OCI-LY1 (cell line): ENCODE measurements at regions not wholly inside any gene's neighbourhood (a gene's known extent, or its start where the extent isn't known, plus 50 kb on each side); places are given as distances from the start of the nearest gene placed in this dataset.

Source experiments
- H2AFZ ChIP-seq: fragments of 200-600 bp; sonication (generic), shearing (Covaris generic); 2 replicates; pipeline ENCODE4 v1.6.0; 2014; ENCODE audit warnings: antibody characterized with exemption, mild to moderate bottlenecking, low read length
- H3F3A ChIP-seq: fragments of 200-600 bp; sonication (generic), shearing (Covaris generic); 2 replicates; pipeline ENCODE4 v1.6.0; 2014; ENCODE audit warnings: mild to moderate bottlenecking, antibody characterized with exemption, low read length, moderate library complexity; ENCODE audit not compliant: insufficient read depth
- H3K27ac ChIP-seq: fragments of 200-600 bp; sonication (generic); 2 replicates; pipeline ENCODE4 v1.5.1; 2014; ENCODE audit warnings: low read length, mixed run types, mild to moderate bottlenecking, low read depth; ENCODE audit not compliant: poor library complexity, severe bottlenecking
- H3K27me3 ChIP-seq: fragments of 200-600 bp; sonication (generic); 2 replicates; pipeline ENCODE4 v1.6.0; 2014; ENCODE audit warnings: antibody characterized with exemption, mild to moderate bottlenecking, low read length, moderate library complexity; ENCODE audit not compliant: insufficient read depth
- H3K36me3 ChIP-seq: fragments of 200-600 bp; sonication (generic); 2 replicates; pipeline ENCODE4 v1.6.1; 2014; ENCODE audit warnings: mild to moderate bottlenecking, antibody characterized with exemption, low read length, moderate library complexity, mixed read lengths; ENCODE audit not compliant: insufficient read depth
- H3K4me1 ChIP-seq: fragments of 200-600 bp; sonication (generic); 2 replicates; pipeline ENCODE4 v1.5.1; 2014; ENCODE audit warnings: mild to moderate bottlenecking, low read length, moderate library complexity; ENCODE audit not compliant: insufficient read depth, severe bottlenecking
- H3K4me2 ChIP-seq: fragments of 200-600 bp; sonication (generic), shearing (Covaris generic); 2 replicates; pipeline ENCODE4 v1.6.1; 2014; ENCODE audit warnings: low read length
- H3K4me3 ChIP-seq: fragments of 200-600 bp; sonication (generic); 2 replicates; pipeline ENCODE4 v1.5.1; 2014; ENCODE audit warnings: low read length, low read depth, mild to moderate bottlenecking, mixed read lengths; ENCODE audit not compliant: poor library complexity, severe bottlenecking
- H3K79me2 ChIP-seq: fragments of 200-600 bp; shearing (Covaris generic); 2 replicates; pipeline ENCODE4 v1.6.1; 2016; ENCODE audit warnings: mixed run types, low read length, mixed read lengths; ENCODE audit not compliant: insufficient read depth
- H3K9ac ChIP-seq: fragments of 200-600 bp; sonication (generic), shearing (Covaris generic); 2 replicates; pipeline ENCODE4 v1.6.1; 2014; ENCODE audit warnings: mild to moderate bottlenecking, low read length, mixed read lengths
- H3K9me2 ChIP-seq: fragments of 200-600 bp; sonication (generic), shearing (Covaris generic); 2 replicates; pipeline ENCODE4 v1.6.1; 2014; ENCODE audit warnings: low read depth, mild to moderate bottlenecking, low read length, mixed read lengths
- H3K9me3 ChIP-seq: fragments of 200-600 bp; shearing (Covaris generic); 2 replicates; pipeline ENCODE4 v1.6.1; 2014; ENCODE audit warnings: low read length, mixed read lengths
- H4K20me1 ChIP-seq: fragments of 200-600 bp; sonication (generic), shearing (Covaris generic); 2 replicates; pipeline ENCODE4 v1.6.0; 2016; ENCODE audit warnings: mild to moderate bottlenecking, low read length; ENCODE audit not compliant: insufficient read depth
- EZH2 ChIP-seq: fragments of 200-600 bp; sonication (generic), shearing (Covaris generic); IDR thresholded peaks from 2 replicates; pipeline ENCODE4 v1.8.0; 2017; ENCODE audit warnings: borderline replicate concordance, mixed run types, mild to moderate bottlenecking, antibody characterized with exemption, low read length, moderate library complexity, mixed read lengths
- TF ChIP-seq, protein P1 (sequence below): fragments of 200-600 bp; sonication (generic), shearing (Covaris generic); IDR thresholded peaks from 2 replicates; pipeline ENCODE4 v1.5.1; 2017; ENCODE audit warnings: mild to moderate bottlenecking, antibody characterized with exemption, low read length, moderate library complexity, mixed read lengths

DNA sequence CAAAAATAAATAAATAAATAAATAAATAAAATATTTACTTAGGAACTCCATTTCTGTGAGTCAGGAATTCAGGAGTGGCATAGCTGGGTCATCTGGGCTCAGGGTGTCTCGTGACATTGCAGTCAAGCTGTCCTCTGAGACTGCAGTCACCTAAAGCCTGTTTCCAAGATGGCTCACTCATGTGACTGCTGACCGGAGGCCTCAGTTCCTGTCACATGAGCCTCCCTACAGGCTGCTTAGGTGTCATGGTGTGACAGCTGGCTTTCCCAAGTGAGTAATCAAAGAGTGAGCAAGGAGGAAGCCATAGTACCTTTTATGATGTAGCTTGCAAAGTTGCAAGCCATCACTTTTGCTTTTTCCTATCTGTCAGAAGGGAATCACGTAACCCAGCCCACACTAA, 128.6 kb upstream of the KCTD7 start:
- no peak for TF ChIP-seq EZH2
- TF ChIP-seq, protein P1, sequence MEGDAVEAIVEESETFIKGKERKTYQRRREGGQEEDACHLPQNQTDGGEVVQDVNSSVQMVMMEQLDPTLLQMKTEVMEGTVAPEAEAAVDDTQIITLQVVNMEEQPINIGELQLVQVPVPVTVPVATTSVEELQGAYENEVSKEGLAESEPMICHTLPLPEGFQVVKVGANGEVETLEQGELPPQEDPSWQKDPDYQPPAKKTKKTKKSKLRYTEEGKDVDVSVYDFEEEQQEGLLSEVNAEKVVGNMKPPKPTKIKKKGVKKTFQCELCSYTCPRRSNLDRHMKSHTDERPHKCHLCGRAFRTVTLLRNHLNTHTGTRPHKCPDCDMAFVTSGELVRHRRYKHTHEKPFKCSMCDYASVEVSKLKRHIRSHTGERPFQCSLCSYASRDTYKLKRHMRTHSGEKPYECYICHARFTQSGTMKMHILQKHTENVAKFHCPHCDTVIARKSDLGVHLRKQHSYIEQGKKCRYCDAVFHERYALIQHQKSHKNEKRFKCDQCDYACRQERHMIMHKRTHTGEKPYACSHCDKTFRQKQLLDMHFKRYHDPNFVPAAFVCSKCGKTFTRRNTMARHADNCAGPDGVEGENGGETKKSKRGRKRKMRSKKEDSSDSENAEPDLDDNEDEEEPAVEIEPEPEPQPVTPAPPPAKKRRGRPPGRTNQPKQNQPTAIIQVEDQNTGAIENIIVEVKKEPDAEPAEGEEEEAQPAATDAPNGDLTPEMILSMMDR, result no peak
- H4K20me1 ChIP-seq, result no peaks in the 10 kb centered on the region
- H3K4me3 ChIP-seq, result no peak overlapping the region
- no peaks in the 10 kb centered on the region for H3K27me3 ChIP-seq
- no peak overlapping the region for H3K4me2 ChIP-seq
- H2AFZ ChIP-seq, result no peak overlapping the region
- H3K27ac ChIP-seq, result no peak overlapping the region
- H3K9me2 ChIP-seq, result no peaks in the 10 kb centered on the region
- no peak overlapping the region for H3K9ac ChIP-seq
- peaks cover 4% of the 10 kb centered on the region for H3K4me1 ChIP-seq
- no peaks in the 10 kb centered on the region for H3K79me2 ChIP-seq
- no peaks in the 10 kb centered on the region for H3K9me3 ChIP-seq
- no peaks in the 10 kb centered on the region for H3K36me3 ChIP-seq
- H3F3A ChIP-seq, result no peaks in the 10 kb centered on the region

DNA sequence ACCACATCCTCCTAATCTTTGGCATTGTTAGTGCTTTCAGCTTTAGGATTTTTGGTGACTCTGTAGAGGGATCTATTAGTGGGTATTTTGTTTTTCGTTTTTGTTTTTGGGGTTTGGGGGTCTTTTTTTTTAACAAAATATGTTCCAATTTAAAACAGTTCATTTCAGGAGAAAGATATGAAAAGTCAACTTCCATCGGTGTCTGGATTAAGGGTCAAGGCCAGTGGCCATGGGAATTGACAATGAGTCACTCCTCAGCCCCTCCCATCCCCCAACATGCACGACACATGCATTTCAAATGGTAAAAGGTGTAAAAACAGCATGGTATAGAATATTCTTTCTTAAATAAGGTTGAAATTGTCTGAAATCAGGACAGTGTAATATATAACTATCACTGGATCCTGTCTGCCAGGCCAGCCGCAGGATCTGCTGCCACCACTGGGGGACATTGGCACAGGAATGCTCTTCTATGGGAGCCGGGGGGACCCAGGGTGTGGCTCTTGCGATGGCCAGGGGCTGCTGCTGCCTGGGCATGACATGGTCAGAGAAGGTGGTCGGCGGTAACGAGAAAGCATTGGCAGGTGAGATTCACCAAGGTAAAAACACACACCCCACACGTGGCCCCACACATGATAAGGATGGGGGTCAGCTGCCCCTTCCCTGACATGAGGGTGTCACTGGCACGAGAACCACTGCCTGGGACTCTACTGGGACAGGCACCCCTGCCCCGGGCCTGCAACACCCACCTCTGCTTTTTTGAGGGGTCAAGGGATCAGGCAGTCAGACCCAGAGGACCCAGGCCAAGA, 126.2 kb upstream of the KCTD7 start:
- no peak overlapping the region for H3K27ac ChIP-seq
- H3K4me3 ChIP-seq, result no peak overlapping the region
- H3K9me3 ChIP-seq, result no peaks in the 10 kb centered on the region
- no peaks in the 10 kb centered on the region for H3K27me3 ChIP-seq
- peaks cover 4% of the 10 kb centered on the region for H3K4me1 ChIP-seq
- no peak for TF ChIP-seq EZH2
- TF ChIP-seq, protein P1, result no peak
- no peaks in the 10 kb centered on the region for H3F3A ChIP-seq
- no peaks in the 10 kb centered on the region for H3K36me3 ChIP-seq
- H3K9me2 ChIP-seq, result no peaks in the 10 kb centered on the region
- H3K4me2 ChIP-seq, result no peak overlapping the region
- no peak overlapping the region for H3K9ac ChIP-seq
- H3K79me2 ChIP-seq, result no peaks in the 10 kb centered on the region
- H4K20me1 ChIP-seq, result no peaks in the 10 kb centered on the region
- no peak overlapping the region for H2AFZ ChIP-seq

DNA sequence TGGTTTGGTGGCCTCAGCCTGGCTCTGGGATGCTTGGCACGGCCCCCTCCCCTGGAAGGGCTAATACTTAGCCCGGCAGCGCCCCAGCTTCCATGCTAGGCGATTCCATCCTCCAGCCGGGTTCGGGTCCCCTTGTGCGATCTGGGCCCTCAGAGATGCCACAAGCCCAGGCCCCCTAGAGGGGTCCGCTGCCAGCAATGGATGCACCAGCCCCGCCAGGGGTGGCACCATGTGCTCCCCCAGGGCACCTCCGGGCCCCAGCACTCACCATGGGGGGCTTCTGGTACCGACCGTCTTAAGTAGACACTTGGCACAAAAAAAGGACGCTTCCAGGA, 125.7 kb upstream of the KCTD7 start:
- Histone ChIP-seq H3K79me2 (no peaks in the 10 kb centered on the region), H3K9ac (no peak overlapping the region), H3K4me1 (peaks cover 4% of the 10 kb centered on the region), H3F3A (no peaks in the 10 kb centered on the region), H3K27ac (no peak overlapping the region), H4K20me1 (no peaks in the 10 kb centered on the region), H3K9me2 (no peaks in the 10 kb centered on the region), H2AFZ (no peak overlapping the region), H3K9me3 (no peaks in the 10 kb centered on the region), H3K4me3 (no peak overlapping the region), H3K27me3 (no peaks in the 10 kb centered on the region), H3K4me2 (no peak overlapping the region), H3K36me3 (no peaks in the 10 kb centered on the region)
- TF ChIP-seq, protein P1, result no peak
- TF ChIP-seq EZH2, result no peak
